ENCODE measurements at regions not wholly inside any gene's neighbourhood (a gene's known extent, or its start where the extent isn't known, plus 50 kb on each side); places are given as distances from the start of the nearest gene placed in this dataset.
A peak's percentile ranks its signal among the peaks of the same experiment; 100 is the strongest.

GRCh38 chr20:63072991-63073737, 66.4 kb upstream of the BHLHE23 start:
- no peak for TF ChIP-seq CTCF (IDR thresholded peaks at IDR 0.05; ENCODE audit: extremely low read depth, missing control alignments)
- DNase-seq (ENCODE audit: low spot score) = no peak

- TF ChIP-seq CTCF (IDR thresholded peaks at IDR 0.05; ENCODE audit: extremely low read depth, missing control alignments) = no peak
- DNase-seq (ENCODE audit: low spot score) = no peak
Measured at GRCh38 chr20:63072231-63072791, 65.5 kb upstream of the BHLHE23 start.

GRCh38 chr20:63071541-63072181, 64.9 kb upstream of the BHLHE23 start:
- no peak for TF ChIP-seq CTCF (IDR thresholded peaks at IDR 0.05; ENCODE audit: extremely low read depth, missing control alignments)
- peak; percentile 58 for DNase-seq (ENCODE audit: low spot score)

GRCh38 chr20:63070771-63071540, 64.2 kb upstream of the BHLHE23 start:
- no peak for DNase-seq (ENCODE audit: low spot score)
- no peak for TF ChIP-seq CTCF (IDR thresholded peaks at IDR 0.05; ENCODE audit: extremely low read depth, missing control alignments)

GRCh38 chr20:63070301-63070625, 63.5 kb upstream of the BHLHE23 start:
- DNase-seq (ENCODE audit: low spot score) = no peak
- TF ChIP-seq CTCF (IDR thresholded peaks at IDR 0.05; ENCODE audit: extremely low read depth, missing control alignments) = no peak

- TF ChIP-seq CTCF (IDR thresholded peaks at IDR 0.05; ENCODE audit: extremely low read depth, missing control alignments) = no peak
- no peak for DNase-seq (ENCODE audit: low spot score)
Measured at GRCh38 chr20:63068711-63069367, 62.1 kb upstream of the BHLHE23 start.
